Panc1 (cell line): ENCODE measurements at regions not wholly inside any gene's neighbourhood (a gene's known extent, or its start where the extent isn't known, plus 50 kb on each side); places are given as distances from the start of the nearest gene placed in this dataset.

Experiments used
- POLR2AphosphoS5 ChIP-seq: IDR thresholded peaks from 2 replicates; pipeline ENCODE4 v1.6.1; 2012; ENCODE audit warnings: mild to moderate bottlenecking, low read depth, low read length, moderate library complexity
- REST ChIP-seq, 2 experiments: IDR thresholded peaks; 2 replicates each; pipeline ENCODE4 v1.6.1; 2011 to 2012; ENCODE audit warnings: low read depth in 2 of 2, control low read depth in 1 of 2, low read length in 1 of 2, mild to moderate bottlenecking in 1 of 2, moderate library complexity in 1 of 2; ENCODE audit not compliant: insufficient read depth in 1 of 2
- TF ChIP-seq, protein P1 (sequence below): fragments of 450-650 bp; IDR thresholded peaks from 2 replicates; pipeline ENCODE4 v1.5.1; 2017; ENCODE audit warnings: mild to moderate bottlenecking

- TF ChIP-seq, protein P1, sequence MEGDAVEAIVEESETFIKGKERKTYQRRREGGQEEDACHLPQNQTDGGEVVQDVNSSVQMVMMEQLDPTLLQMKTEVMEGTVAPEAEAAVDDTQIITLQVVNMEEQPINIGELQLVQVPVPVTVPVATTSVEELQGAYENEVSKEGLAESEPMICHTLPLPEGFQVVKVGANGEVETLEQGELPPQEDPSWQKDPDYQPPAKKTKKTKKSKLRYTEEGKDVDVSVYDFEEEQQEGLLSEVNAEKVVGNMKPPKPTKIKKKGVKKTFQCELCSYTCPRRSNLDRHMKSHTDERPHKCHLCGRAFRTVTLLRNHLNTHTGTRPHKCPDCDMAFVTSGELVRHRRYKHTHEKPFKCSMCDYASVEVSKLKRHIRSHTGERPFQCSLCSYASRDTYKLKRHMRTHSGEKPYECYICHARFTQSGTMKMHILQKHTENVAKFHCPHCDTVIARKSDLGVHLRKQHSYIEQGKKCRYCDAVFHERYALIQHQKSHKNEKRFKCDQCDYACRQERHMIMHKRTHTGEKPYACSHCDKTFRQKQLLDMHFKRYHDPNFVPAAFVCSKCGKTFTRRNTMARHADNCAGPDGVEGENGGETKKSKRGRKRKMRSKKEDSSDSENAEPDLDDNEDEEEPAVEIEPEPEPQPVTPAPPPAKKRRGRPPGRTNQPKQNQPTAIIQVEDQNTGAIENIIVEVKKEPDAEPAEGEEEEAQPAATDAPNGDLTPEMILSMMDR: no peak
- TF ChIP-seq POLR2AphosphoS5 (no peak), REST (IDR thresholded peaks at IDR 0.05; ENCODE audit: insufficient read depth in 1 of 2, low read depth in 2 of 2, low read length in 1 of 2) (no peak)
Observed at GRCh38 chrX:40245488-40246071, 147.8 kb upstream of the BCOR start.
